ENCODE measurements at regions not wholly inside any gene's neighbourhood (a gene's known extent, or its start where the extent isn't known, plus 50 kb on each side); places are given as distances from the start of the nearest gene placed in this dataset.

DNA sequence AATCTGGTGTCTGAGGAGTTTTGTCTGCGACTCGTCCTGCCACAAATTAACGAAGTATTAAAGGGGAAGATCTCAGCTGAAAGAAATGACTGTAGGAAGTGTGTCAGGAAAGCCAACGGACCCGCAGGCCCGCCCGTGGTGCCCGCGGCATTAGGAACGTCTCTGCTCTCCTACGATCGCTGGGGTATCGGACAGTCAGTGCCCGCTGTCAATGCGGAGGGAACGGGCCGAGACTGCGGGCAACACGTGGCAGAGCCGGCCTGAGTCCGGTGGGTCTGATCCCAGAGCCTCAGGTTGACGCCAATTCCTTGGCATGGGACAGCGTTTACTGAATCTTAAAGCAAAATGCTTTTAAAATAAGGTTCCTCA is 128.7 kb downstream of the KBTBD2 start:
- TF ChIP-seq, protein P1, sequence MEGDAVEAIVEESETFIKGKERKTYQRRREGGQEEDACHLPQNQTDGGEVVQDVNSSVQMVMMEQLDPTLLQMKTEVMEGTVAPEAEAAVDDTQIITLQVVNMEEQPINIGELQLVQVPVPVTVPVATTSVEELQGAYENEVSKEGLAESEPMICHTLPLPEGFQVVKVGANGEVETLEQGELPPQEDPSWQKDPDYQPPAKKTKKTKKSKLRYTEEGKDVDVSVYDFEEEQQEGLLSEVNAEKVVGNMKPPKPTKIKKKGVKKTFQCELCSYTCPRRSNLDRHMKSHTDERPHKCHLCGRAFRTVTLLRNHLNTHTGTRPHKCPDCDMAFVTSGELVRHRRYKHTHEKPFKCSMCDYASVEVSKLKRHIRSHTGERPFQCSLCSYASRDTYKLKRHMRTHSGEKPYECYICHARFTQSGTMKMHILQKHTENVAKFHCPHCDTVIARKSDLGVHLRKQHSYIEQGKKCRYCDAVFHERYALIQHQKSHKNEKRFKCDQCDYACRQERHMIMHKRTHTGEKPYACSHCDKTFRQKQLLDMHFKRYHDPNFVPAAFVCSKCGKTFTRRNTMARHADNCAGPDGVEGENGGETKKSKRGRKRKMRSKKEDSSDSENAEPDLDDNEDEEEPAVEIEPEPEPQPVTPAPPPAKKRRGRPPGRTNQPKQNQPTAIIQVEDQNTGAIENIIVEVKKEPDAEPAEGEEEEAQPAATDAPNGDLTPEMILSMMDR (IDR thresholded peaks at IDR 0.05; ENCODE audit: low read depth, low read length, poor library complexity, severe bottlenecking), result no peak
- no peak for TF ChIP-seq EZH2phosphoT487 (IDR thresholded peaks at IDR 0.05; ENCODE audit: borderline replicate concordance, low read length)
